ENCODE measurements at regions not wholly inside any gene's neighbourhood (a gene's known extent, or its start where the extent isn't known, plus 50 kb on each side); places are given as distances from the start of the nearest gene placed in this dataset.

GRCh38 chr12:71230542-71230941, 72.7 kb upstream of the TSPAN8 start:
- Histone ChIP-seq H3K4me2 (ENCODE audit: low read length) (no peak overlapping the region), H3K4me3 (ENCODE audit: low read depth, low read length, poor library complexity, severe bottlenecking) (no peak overlapping the region), H3K27ac (ENCODE audit: low read depth, low read length, poor library complexity, severe bottlenecking) (no peak overlapping the region), H3K79me2 (ENCODE audit: insufficient read depth, low read depth, low read length) (no peaks in the 10 kb centered on the region), H3K9me3 (ENCODE audit: low read length) (no peaks in the 10 kb centered on the region), H3K4me1 (ENCODE audit: insufficient read depth, low read length, poor library complexity, severe bottlenecking) (no peaks in the 10 kb centered on the region), H4K20me1 (ENCODE audit: insufficient read depth, low read length) (no peaks in the 10 kb centered on the region), H3K36me3 (ENCODE audit: insufficient read depth, low read length) (no peaks in the 10 kb centered on the region), H2AFZ (ENCODE audit: low read length) (no peak overlapping the region), H3K9me2 (ENCODE audit: insufficient read depth, low read length) (no peaks in the 10 kb centered on the region)
- DNase-seq (ENCODE audit: low spot score) = no peak
- intact Hi-C loops (cut with micrococcal nuclease; ENCODE audit: unreplicated experiment) = no loop called here
- BruUV-seq (replicated peaks) = no TSS peak
- TF ChIP-seq CTCF (conservative IDR thresholded peaks at IDR 0.05; ENCODE audit: low read length) (no peak), EZH2phosphoT487 (IDR thresholded peaks at IDR 0.05; ENCODE audit: borderline replicate concordance, low read depth, low read length) (no peak)
- POLR2A ChIA-PET = no interaction called here
- CTCF ChIA-PET (ENCODE audit: unreplicated experiment) = no interaction called here

GRCh38 chr12:71223139-71223538, 65.3 kb upstream of the TSPAN8 start:
- intact Hi-C loops (cut with micrococcal nuclease; ENCODE audit: unreplicated experiment) = no loop called here
- Histone ChIP-seq H3K9me3 (ENCODE audit: low read length) (no peaks in the 10 kb centered on the region), H2AFZ (ENCODE audit: low read length) (no peak overlapping the region), H3K4me1 (ENCODE audit: insufficient read depth, low read length, poor library complexity, severe bottlenecking) (no peaks in the 10 kb centered on the region), H3K9me2 (ENCODE audit: insufficient read depth, low read length) (no peaks in the 10 kb centered on the region), H3K27ac (ENCODE audit: low read depth, low read length, poor library complexity, severe bottlenecking) (no peak overlapping the region), H3K4me3 (ENCODE audit: low read depth, low read length, poor library complexity, severe bottlenecking) (no peak overlapping the region), H3K36me3 (ENCODE audit: insufficient read depth, low read length) (no peaks in the 10 kb centered on the region), H3K79me2 (ENCODE audit: insufficient read depth, low read depth, low read length) (no peaks in the 10 kb centered on the region), H4K20me1 (ENCODE audit: insufficient read depth, low read length) (no peaks in the 10 kb centered on the region), H3K4me2 (ENCODE audit: low read length) (no peak overlapping the region)
- TF ChIP-seq CTCF (conservative IDR thresholded peaks at IDR 0.05; ENCODE audit: low read length) (no peak), EZH2phosphoT487 (IDR thresholded peaks at IDR 0.05; ENCODE audit: borderline replicate concordance, low read depth, low read length) (no peak)
- BruUV-seq (replicated peaks) = no TSS peak
- ChIA-PET CTCF (ENCODE audit: unreplicated experiment) (no interaction called here), POLR2A (no interaction called here)
- no peak for DNase-seq (ENCODE audit: low spot score)

DNA sequence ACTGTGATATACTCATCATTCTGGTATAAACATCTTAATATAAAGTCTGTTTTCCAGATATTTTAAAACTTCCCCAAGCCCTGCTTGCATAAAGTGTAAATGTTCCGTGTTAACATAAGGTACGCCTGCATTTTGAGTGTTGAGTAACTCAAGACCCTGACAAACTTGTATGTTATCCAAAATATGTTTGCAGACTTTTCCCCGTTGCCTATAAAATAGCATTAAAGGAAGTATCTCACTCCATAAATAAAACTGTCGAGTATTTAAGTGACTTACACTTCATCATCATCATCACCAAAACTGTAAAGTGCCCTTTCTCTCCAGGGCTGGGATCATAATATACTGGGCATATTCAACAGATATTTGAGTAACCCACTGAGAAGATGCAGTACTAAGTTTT, 64.6 kb upstream of the TSPAN8 start:
- Histone ChIP-seq H3K27ac (ENCODE audit: low read depth, low read length, poor library complexity, severe bottlenecking) (no peak overlapping the region), H3K4me3 (ENCODE audit: low read depth, low read length, poor library complexity, severe bottlenecking) (no peak overlapping the region), H3K4me2 (ENCODE audit: low read length) (no peak overlapping the region), H3K36me3 (ENCODE audit: insufficient read depth, low read length) (no peaks in the 10 kb centered on the region), H4K20me1 (ENCODE audit: insufficient read depth, low read length) (no peaks in the 10 kb centered on the region), H2AFZ (ENCODE audit: low read length) (no peak overlapping the region), H3K9me2 (ENCODE audit: insufficient read depth, low read length) (no peaks in the 10 kb centered on the region), H3K79me2 (ENCODE audit: insufficient read depth, low read depth, low read length) (no peaks in the 10 kb centered on the region), H3K4me1 (ENCODE audit: insufficient read depth, low read length, poor library complexity, severe bottlenecking) (no peaks in the 10 kb centered on the region), H3K9me3 (ENCODE audit: low read length) (no peaks in the 10 kb centered on the region)
- no peak for DNase-seq (ENCODE audit: low spot score)
- ChIA-PET CTCF (ENCODE audit: unreplicated experiment) (no interaction called here), POLR2A (no interaction called here)
- intact Hi-C loops (cut with micrococcal nuclease; ENCODE audit: unreplicated experiment) = no loop called here
- no TSS peak for BruUV-seq (replicated peaks)
- TF ChIP-seq CTCF (conservative IDR thresholded peaks at IDR 0.05; ENCODE audit: low read length) (no peak), EZH2phosphoT487 (IDR thresholded peaks at IDR 0.05; ENCODE audit: borderline replicate concordance, low read depth, low read length) (no peak)
